ENCODE measurements at regions not wholly inside any gene's neighbourhood (a gene's known extent, or its start where the extent isn't known, plus 50 kb on each side); places are given as distances from the start of the nearest gene placed in this dataset.
A peak's percentile ranks its signal among the peaks of the same experiment; 100 is the strongest.

GRCh38 chr5:35324201-35324600 lies 93.9 kb upstream of the PRLR start:
- CTCF ChIA-PET: no interaction called here

GRCh38 chr5:35320029-35320428 lies 89.7 kb upstream of the PRLR start:
- Mint-ChIP-seq H3K9me3 (peaks cover 3% of the 10 kb centered on the region), H3K4me1 (peaks cover 16% of the 10 kb centered on the region), H3K4me3 (peak overlapping the region; percentile 64), H3K36me3 (ENCODE audit: low read depth) (no peaks in the 10 kb centered on the region), H3K27ac (peak overlapping the region; percentile 87), H3K27me3 (no peaks in the 10 kb centered on the region)
- intact Hi-C loops (cut with micrococcal nuclease): loop anchor here (5.0 to 10.0 kb wide), 2 partner anchors 483 to 1385 kb away; partner anchors contain the start of gene TTC23L
- CTCF ChIA-PET: interaction anchor here (1.1 kb wide), 1 partner anchor 107 kb away, joined by 3 read pairs; no protein-coding TSS in a partner anchor
- no peak for TF ChIP-seq CTCF (IDR thresholded peaks at IDR 0.05)
- DNase-seq (no peak), ATAC-seq (ENCODE audit: low read depth) (peak; percentile 25)
- POLR2A ChIA-PET: interaction anchor here (1.0 to 1.2 kb wide), 4 partner anchors 90 to 391 kb away, joined by 3 to 7 read pairs (median 6); partner anchors contain the start of genes DNAJC21 and PRLR

More at GRCh38 chr5:35324201-35324600, 93.9 kb upstream of the PRLR start:
- POLR2A ChIA-PET: interaction anchor here (1.2 kb wide), 1 partner anchor 394 kb away, joined by 4 read pairs; no protein-coding TSS in a partner anchor
- no peaks in the 10 kb centered on the region for H3K36me3 Mint-ChIP-seq (ENCODE audit: low read depth)
- peaks cover 4% of the 10 kb centered on the region for H3K27me3 Mint-ChIP-seq
- TF ChIP-seq CTCF (IDR thresholded peaks at IDR 0.05): no peak
- peaks cover 15% of the 10 kb centered on the region for H3K4me1 Mint-ChIP-seq
- H3K4me3 Mint-ChIP-seq: no peak overlapping the region
- H3K9me3 Mint-ChIP-seq: no peaks in the 10 kb centered on the region
- no peak overlapping the region for H3K27ac Mint-ChIP-seq
- no peak for DNase-seq
- intact Hi-C loops (cut with micrococcal nuclease): loop anchor here (5.0 to 10.0 kb wide), 2 partner anchors 487 to 1381 kb away; partner anchors contain the start of gene TTC23L
- ATAC-seq (ENCODE audit: low read depth): no peak

- H3K27me3 Mint-ChIP-seq: no peaks in the 10 kb centered on the region
- no peaks in the 10 kb centered on the region for H3K36me3 Mint-ChIP-seq (ENCODE audit: low read depth)
- ChIA-PET CTCF (interaction anchor here (1.1 kb wide), 1 partner anchor 107 kb away, joined by 3 read pairs; no protein-coding TSS in a partner anchor), POLR2A (interaction anchor here (1.0 to 1.2 kb wide), 4 partner anchors 89 to 390 kb away, joined by 3 to 7 read pairs (median 6); partner anchors contain the start of genes DNAJC21 and PRLR)
- no peak for TF ChIP-seq CTCF (IDR thresholded peaks at IDR 0.05)
- ATAC-seq (ENCODE audit: low read depth): peak; percentile 96
- H3K27ac Mint-ChIP-seq: peak overlapping the region; percentile 87
- intact Hi-C loops (cut with micrococcal nuclease): loop anchor here (1.0 to 10.0 kb wide), 8 partner anchors 75 to 1385 kb away; partner anchors contain the start of genes DNAJC21, PRLR and TTC23L
- DNase-seq: peak; percentile 44
- H3K4me1 Mint-ChIP-seq: peaks cover 16% of the 10 kb centered on the region
- H3K9me3 Mint-ChIP-seq: peaks cover 3% of the 10 kb centered on the region
- H3K4me3 Mint-ChIP-seq: peak overlapping the region; percentile 64
Observed at GRCh38 chr5:35319333-35320002, 89.2 kb upstream of the PRLR start.

- POLR2A ChIA-PET: no interaction called here
- H3K27ac Mint-ChIP-seq: no peak overlapping the region
- no peak for TF ChIP-seq CTCF (IDR thresholded peaks at IDR 0.05)
- no peak for DNase-seq
- CTCF ChIA-PET: no interaction called here
- peaks cover 16% of the 10 kb centered on the region for H3K4me1 Mint-ChIP-seq
- H3K27me3 Mint-ChIP-seq: no peaks in the 10 kb centered on the region
- peaks cover 3% of the 10 kb centered on the region for H3K9me3 Mint-ChIP-seq
- intact Hi-C loops (cut with micrococcal nuclease): loop anchor here (5.0 to 10.0 kb wide), 2 partner anchors 393 to 815 kb away; partner anchors contain the start of gene DNAJC21
- no peaks in the 10 kb centered on the region for H3K36me3 Mint-ChIP-seq (ENCODE audit: low read depth)
- ATAC-seq (ENCODE audit: low read depth): no peak
- no peak overlapping the region for H3K4me3 Mint-ChIP-seq
Observed at GRCh38 chr5:35317586-35317985, 87.3 kb upstream of the PRLR start.

- no peak for DNase-seq
- TF ChIP-seq CTCF (IDR thresholded peaks at IDR 0.05): no peak
- H3K9me3 Mint-ChIP-seq: peaks cover 3% of the 10 kb centered on the region
- no peak overlapping the region for H3K4me3 Mint-ChIP-seq
- no peak overlapping the region for H3K27ac Mint-ChIP-seq
- ATAC-seq (ENCODE audit: low read depth): no peak
- no peaks in the 10 kb centered on the region for H3K36me3 Mint-ChIP-seq (ENCODE audit: low read depth)
- POLR2A ChIA-PET: interaction anchor here (0.6 kb wide), 1 partner anchor 89 kb away, joined by 14 read pairs; no protein-coding TSS in a partner anchor
- no peaks in the 10 kb centered on the region for H3K27me3 Mint-ChIP-seq
- intact Hi-C loops (cut with micrococcal nuclease): loop anchor here (5.0 to 10.0 kb wide), 2 partner anchors 392 to 814 kb away; partner anchors contain the start of gene DNAJC21
- CTCF ChIA-PET: no interaction called here
- H3K4me1 Mint-ChIP-seq: peaks cover 16% of the 10 kb centered on the region
Observed at GRCh38 chr5:35316611-35317274, 86.5 kb upstream of the PRLR start.

All from activated B cell treated with CpG ODN at 0.5 μM for 24 hours (primary cell).